Type B pancreatic cell (in vitro differentiated cells): ENCODE measurements at regions not wholly inside any gene's neighbourhood (a gene's known extent, or its start where the extent isn't known, plus 50 kb on each side); places are given as distances from the start of the nearest gene placed in this dataset.

Experiments used
- DNase-seq: peaks from one replicate; pipeline ENCODE4 v3.0.0; 2021; ENCODE audit warnings: mixed read lengths; ENCODE audit not compliant: unreplicated experiment; ENCODE audit errors: extremely low spot score
- H3K27ac Mint-ChIP-seq: 2 replicates; pipeline ENCODE4 v1.8.0; 2021; ENCODE audit warnings: mild to moderate bottlenecking, mixed read lengths
- H3K27me3 Mint-ChIP-seq: 2 replicates; pipeline ENCODE4 v1.8.0; 2021; ENCODE audit warnings: mixed read lengths
- H3K36me3 Mint-ChIP-seq: 2 replicates; pipeline ENCODE4 v1.8.0; 2021; ENCODE audit warnings: mixed read lengths
- H3K4me1 Mint-ChIP-seq: one replicate; pipeline ENCODE4 v1.8.0; 2021; ENCODE audit warnings: mixed read lengths; ENCODE audit not compliant: unreplicated experiment
- H3K4me3 Mint-ChIP-seq: 2 replicates; pipeline ENCODE4 v1.8.0; 2021; ENCODE audit warnings: mild to moderate bottlenecking, mixed read lengths
- H3K9me3 Mint-ChIP-seq: 2 replicates; pipeline ENCODE4 v1.8.0; 2021; ENCODE audit warnings: mixed read lengths
- CTCF ChIP-seq: fragments of 200-600 bp; sonication (generic); conservative IDR thresholded peaks from 2 replicates; pipeline ENCODE4 v1.5.0; 2021; ENCODE audit warnings: antibody characterized with exemption, mild to moderate bottlenecking

GRCh38 chrX:148268673-148269072 is 231.7 kb upstream of the AFF2 start:
- Mint-ChIP-seq H3K4me3 (no peak overlapping the region), H3K27me3 (no peaks in the 10 kb centered on the region), H3K36me3 (no peaks in the 10 kb centered on the region), H3K27ac (no peak overlapping the region), H3K9me3 (no peaks in the 10 kb centered on the region), H3K4me1 (no peaks in the 10 kb centered on the region)
- TF ChIP-seq CTCF = no peak
- DNase-seq = no peak

- Mint-ChIP-seq H3K27ac (no peak overlapping the region), H3K9me3 (no peaks in the 10 kb centered on the region), H3K36me3 (no peaks in the 10 kb centered on the region), H3K4me3 (no peak overlapping the region), H3K4me1 (no peaks in the 10 kb centered on the region), H3K27me3 (no peaks in the 10 kb centered on the region)
- TF ChIP-seq CTCF = no peak
- no peak for DNase-seq
Observed at GRCh38 chrX:148269513-148269912, 230.9 kb upstream of the AFF2 start.

DNA sequence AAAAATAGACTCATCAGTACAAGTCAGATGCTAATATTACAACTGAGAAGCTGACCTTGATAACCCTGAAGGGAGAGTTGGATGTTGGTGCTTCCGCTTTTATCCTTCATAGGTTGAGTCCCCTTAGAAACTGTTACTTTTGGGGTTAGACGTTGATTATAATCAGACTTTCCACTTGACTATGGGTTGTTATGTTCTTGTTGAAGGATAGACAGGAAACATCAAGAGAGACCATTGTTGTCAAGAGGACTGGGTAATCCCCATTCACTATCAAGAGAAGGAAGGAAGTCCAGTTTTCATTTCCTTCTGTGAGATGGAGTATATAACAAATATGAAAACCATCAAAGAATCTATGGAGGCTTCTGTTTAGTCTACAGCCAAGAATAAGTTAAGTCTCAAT is 229.9 kb upstream of the AFF2 start:
- H3K36me3 Mint-ChIP-seq = no peaks in the 10 kb centered on the region
- H3K4me1 Mint-ChIP-seq = no peaks in the 10 kb centered on the region
- TF ChIP-seq CTCF = no peak
- H3K4me3 Mint-ChIP-seq = no peak overlapping the region
- no peak for DNase-seq
- no peaks in the 10 kb centered on the region for H3K27me3 Mint-ChIP-seq
- H3K27ac Mint-ChIP-seq = no peak overlapping the region
- H3K9me3 Mint-ChIP-seq = no peaks in the 10 kb centered on the region

DNA sequence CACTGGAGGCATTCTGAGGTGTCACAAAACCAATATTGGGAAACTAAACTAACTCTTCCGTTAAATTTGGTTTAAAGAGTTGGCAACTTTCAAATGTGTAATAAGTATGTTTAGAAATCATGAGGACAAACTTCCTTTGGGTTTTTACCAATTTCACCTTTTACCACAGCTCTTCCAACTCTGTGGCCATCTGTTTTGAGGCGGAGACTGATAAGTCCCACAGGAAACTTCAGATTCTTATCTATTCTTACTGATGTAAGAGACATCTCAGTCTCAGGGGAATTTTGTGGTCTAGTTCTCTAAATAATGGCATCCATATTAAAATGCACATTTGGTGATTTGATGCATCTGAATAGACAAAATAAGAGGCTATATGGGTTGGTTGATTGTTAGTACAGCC is 229.2 kb upstream of the AFF2 start:
- H3K27ac Mint-ChIP-seq = no peak overlapping the region
- no peaks in the 10 kb centered on the region for H3K9me3 Mint-ChIP-seq
- TF ChIP-seq CTCF = no peak
- H3K27me3 Mint-ChIP-seq = no peaks in the 10 kb centered on the region
- no peak for DNase-seq
- H3K4me3 Mint-ChIP-seq = no peak overlapping the region
- H3K4me1 Mint-ChIP-seq = no peaks in the 10 kb centered on the region
- no peaks in the 10 kb centered on the region for H3K36me3 Mint-ChIP-seq

DNA sequence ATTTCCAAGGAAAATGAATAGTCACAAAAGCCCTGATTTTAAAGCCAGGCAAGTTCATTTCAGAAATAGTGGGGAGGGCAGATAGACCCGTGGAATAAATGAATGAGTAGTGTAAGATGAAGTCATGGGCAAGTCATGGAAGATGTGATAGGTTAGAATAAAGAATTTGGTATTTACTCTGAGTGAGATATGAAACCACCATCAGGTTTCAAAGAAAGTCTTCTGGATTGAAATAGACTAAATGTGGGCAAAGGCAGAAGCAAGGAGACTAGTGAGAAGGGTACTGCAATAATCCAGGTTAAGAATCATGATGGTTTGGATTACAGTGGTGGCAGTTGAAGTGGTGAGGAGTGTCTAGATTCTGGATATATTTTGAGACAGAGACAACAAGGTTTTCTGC is 218.5 kb upstream of the AFF2 start:
- H3K36me3 Mint-ChIP-seq = no peaks in the 10 kb centered on the region
- H3K27ac Mint-ChIP-seq = no peak overlapping the region
- H3K4me3 Mint-ChIP-seq = no peak overlapping the region

More for the DNA sequence above, 218.5 kb upstream of the AFF2 start:
- no peaks in the 10 kb centered on the region for H3K4me1 Mint-ChIP-seq
- no peak for DNase-seq
- no peaks in the 10 kb centered on the region for H3K27me3 Mint-ChIP-seq
- no peaks in the 10 kb centered on the region for H3K9me3 Mint-ChIP-seq
- TF ChIP-seq CTCF = no peak
